ENCODE measurements at regions not wholly inside any gene's neighbourhood (a gene's known extent, or its start where the extent isn't known, plus 50 kb on each side); places are given as distances from the start of the nearest gene placed in this dataset.
"Not testable (repeated sequence)": the region's sequence is repeated elsewhere in the genome, so short reads cannot be mapped to it uniquely, and the experiment has no call there.

DNA sequence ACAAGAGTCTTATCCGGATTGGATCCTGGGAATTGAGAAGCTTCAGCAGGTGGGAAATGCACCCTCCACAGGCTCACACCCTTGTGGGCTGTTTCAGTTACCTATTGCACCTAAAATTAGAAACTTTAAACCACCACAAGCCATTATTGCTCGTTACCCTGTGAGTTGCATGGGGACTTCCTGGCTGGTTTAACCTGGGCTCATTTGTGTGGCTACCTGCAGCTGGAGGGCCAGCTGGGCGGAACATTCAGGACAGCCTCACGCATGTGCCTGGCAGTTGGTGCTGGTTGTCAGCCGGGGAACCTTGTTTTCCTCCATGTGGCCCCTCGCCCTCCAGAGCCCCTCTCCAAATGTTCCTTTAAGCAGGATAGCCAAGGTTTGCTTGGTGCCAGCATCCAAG, 118.5 kb upstream of the DEFB108B start:
- H4K91ac ChIP-seq (ENCODE audit: low read length); H3K4me1 ChIP-seq (ENCODE audit: control insufficient read depth, insufficient read depth, low read depth, low read length); H3K36me3 ChIP-seq (ENCODE audit: control insufficient read depth in 1 of 2, insufficient read depth in 2 of 2, low read depth in 1 of 2, low read length in 2 of 2); H3K9ac ChIP-seq (ENCODE audit: low read length); H3K4ac ChIP-seq (ENCODE audit: low read depth in 1 of 2, low read length in 2 of 2); H3K79me1 ChIP-seq (replicated peaks; ENCODE audit: low read length, poor library complexity, severe bottlenecking); H3K18ac ChIP-seq (ENCODE audit: low read depth in 1 of 2, low read length in 2 of 2); H2BK12ac ChIP-seq (ENCODE audit: low read length in 2 of 2); H3K9me3 ChIP-seq (ENCODE audit: control insufficient read depth, low read length); H3K4me2 ChIP-seq (ENCODE audit: low read length, poor library complexity, severe bottlenecking); H2BK120ac ChIP-seq (ENCODE audit: low read depth, low read length); H2AK5ac ChIP-seq (ENCODE audit: low read length, severe bottlenecking); H3K14ac ChIP-seq (ENCODE audit: low read length in 2 of 2); H3K4me3 ChIP-seq (ENCODE audit: insufficient read depth in 1 of 2, low read depth in 1 of 2, low read length in 2 of 2); H2BK5ac ChIP-seq (ENCODE audit: low read depth, low read length, poor library complexity, severe bottlenecking); H2BK15ac ChIP-seq (ENCODE audit: low read depth, poor library complexity, severe bottlenecking); H3K23ac ChIP-seq (ENCODE audit: low read length in 2 of 2); H2AFZ ChIP-seq (ENCODE audit: low read depth, low read length); H4K8ac ChIP-seq (ENCODE audit: low read length); DNase-seq; H3K27ac ChIP-seq (ENCODE audit: low read length, poor library complexity, severe bottlenecking): not testable (repeated sequence)
- H3K27me3 ChIP-seq (ENCODE audit: control insufficient read depth in 1 of 2, insufficient read depth in 1 of 2, low read length in 2 of 2), result peaks cover 0 to 11% of the 10 kb centered on the region in 2 experiments
- WGBS, result 89% methylated on average over 5 of the region's 6 CpGs

DNA sequence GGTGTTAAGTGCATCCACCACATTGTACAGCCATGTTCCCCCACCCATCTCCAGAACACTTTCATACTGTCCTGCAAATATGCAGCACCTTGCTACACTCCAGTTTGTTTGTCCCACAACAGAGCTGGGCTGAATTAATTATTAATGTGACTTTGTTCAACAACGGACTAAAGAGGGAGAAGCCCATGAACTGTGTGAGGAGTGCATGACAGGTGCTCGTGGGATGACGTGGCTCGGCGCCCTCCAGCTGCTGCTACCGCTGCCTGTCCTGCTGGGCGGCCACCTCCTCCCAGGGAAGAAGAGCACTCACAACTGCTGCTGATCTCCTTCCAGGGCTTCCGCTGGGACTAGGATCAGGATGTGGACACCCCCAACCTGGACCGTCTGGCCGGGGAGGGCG, 111.2 kb upstream of the DEFB108B start:
- not testable (repeated sequence) for H2BK120ac ChIP-seq (ENCODE audit: low read depth, low read length); H3K36me3 ChIP-seq (ENCODE audit: control insufficient read depth in 1 of 2, insufficient read depth in 2 of 2, low read depth in 1 of 2, low read length in 2 of 2); H3K4ac ChIP-seq (ENCODE audit: low read depth in 1 of 2, low read length in 2 of 2); H3K27me3 ChIP-seq (ENCODE audit: control insufficient read depth in 1 of 2, insufficient read depth in 1 of 2, low read length in 2 of 2); H3K9ac ChIP-seq (ENCODE audit: low read length); H2BK15ac ChIP-seq (ENCODE audit: low read depth, poor library complexity, severe bottlenecking); H3K4me3 ChIP-seq (ENCODE audit: insufficient read depth in 1 of 2, low read depth in 1 of 2, low read length in 2 of 2); DNase-seq; H2AK5ac ChIP-seq (ENCODE audit: low read length, severe bottlenecking); H3K79me1 ChIP-seq (replicated peaks; ENCODE audit: low read length, poor library complexity, severe bottlenecking); H3K27ac ChIP-seq (ENCODE audit: low read length, poor library complexity, severe bottlenecking); H3K18ac ChIP-seq (ENCODE audit: low read depth in 1 of 2, low read length in 2 of 2); H4K91ac ChIP-seq (ENCODE audit: low read length); H2BK12ac ChIP-seq (ENCODE audit: low read length in 2 of 2); H2BK5ac ChIP-seq (ENCODE audit: low read depth, low read length, poor library complexity, severe bottlenecking); H3K23ac ChIP-seq (ENCODE audit: low read length in 2 of 2); H2AFZ ChIP-seq (ENCODE audit: low read depth, low read length); H3K9me3 ChIP-seq (ENCODE audit: control insufficient read depth, low read length); H3K4me2 ChIP-seq (ENCODE audit: low read length, poor library complexity, severe bottlenecking); H4K8ac ChIP-seq (ENCODE audit: low read length); H3K4me1 ChIP-seq (ENCODE audit: control insufficient read depth, insufficient read depth, low read depth, low read length); H3K14ac ChIP-seq (ENCODE audit: low read length in 2 of 2)
- 95% methylated on average over 4 of the region's 11 CpGs for WGBS

DNA sequence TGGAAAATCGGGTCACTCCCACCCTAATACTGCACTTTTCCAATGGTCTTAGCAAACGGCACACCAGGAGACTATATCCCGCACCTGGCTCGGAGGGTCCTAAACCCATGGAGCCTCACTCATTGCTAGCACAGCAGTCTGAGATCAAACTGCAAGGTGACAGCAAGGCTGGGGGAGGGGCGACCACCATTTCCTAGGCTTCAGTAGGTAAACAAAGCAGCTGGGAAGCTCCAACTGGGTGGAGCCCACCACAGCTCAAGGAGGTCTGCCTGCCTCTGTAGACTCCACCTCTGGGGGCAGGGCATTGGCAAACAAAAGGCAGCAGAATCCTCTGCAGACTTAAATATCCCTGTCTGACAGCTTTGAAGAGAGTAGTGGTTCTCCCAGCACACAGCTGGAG, 109.0 kb upstream of the DEFB108B start:
- H3K18ac ChIP-seq (ENCODE audit: low read depth in 1 of 2, low read length in 2 of 2); H3K4me1 ChIP-seq (ENCODE audit: control insufficient read depth, insufficient read depth, low read depth, low read length); H3K4me3 ChIP-seq (ENCODE audit: insufficient read depth in 1 of 2, low read depth in 1 of 2, low read length in 2 of 2); H3K4me2 ChIP-seq (ENCODE audit: low read length, poor library complexity, severe bottlenecking); H3K27me3 ChIP-seq (ENCODE audit: control insufficient read depth in 1 of 2, insufficient read depth in 1 of 2, low read length in 2 of 2); H3K9ac ChIP-seq (ENCODE audit: low read length); H2BK120ac ChIP-seq (ENCODE audit: low read depth, low read length); H2BK15ac ChIP-seq (ENCODE audit: low read depth, poor library complexity, severe bottlenecking); H3K79me1 ChIP-seq (replicated peaks; ENCODE audit: low read length, poor library complexity, severe bottlenecking); H2AFZ ChIP-seq (ENCODE audit: low read depth, low read length); H3K14ac ChIP-seq (ENCODE audit: low read length in 2 of 2); H4K8ac ChIP-seq (ENCODE audit: low read length); H4K91ac ChIP-seq (ENCODE audit: low read length); H3K9me3 ChIP-seq (ENCODE audit: control insufficient read depth, low read length); H2BK12ac ChIP-seq (ENCODE audit: low read length in 2 of 2); H3K4ac ChIP-seq (ENCODE audit: low read depth in 1 of 2, low read length in 2 of 2); H3K27ac ChIP-seq (ENCODE audit: low read length, poor library complexity, severe bottlenecking); H2AK5ac ChIP-seq (ENCODE audit: low read length, severe bottlenecking); H3K36me3 ChIP-seq (ENCODE audit: control insufficient read depth in 1 of 2, insufficient read depth in 2 of 2, low read depth in 1 of 2, low read length in 2 of 2); H3K23ac ChIP-seq (ENCODE audit: low read length in 2 of 2); DNase-seq; H2BK5ac ChIP-seq (ENCODE audit: low read depth, low read length, poor library complexity, severe bottlenecking): not testable (repeated sequence)
- WGBS, result 77% methylated on average over 5 of the region's 5 CpGs

DNA sequence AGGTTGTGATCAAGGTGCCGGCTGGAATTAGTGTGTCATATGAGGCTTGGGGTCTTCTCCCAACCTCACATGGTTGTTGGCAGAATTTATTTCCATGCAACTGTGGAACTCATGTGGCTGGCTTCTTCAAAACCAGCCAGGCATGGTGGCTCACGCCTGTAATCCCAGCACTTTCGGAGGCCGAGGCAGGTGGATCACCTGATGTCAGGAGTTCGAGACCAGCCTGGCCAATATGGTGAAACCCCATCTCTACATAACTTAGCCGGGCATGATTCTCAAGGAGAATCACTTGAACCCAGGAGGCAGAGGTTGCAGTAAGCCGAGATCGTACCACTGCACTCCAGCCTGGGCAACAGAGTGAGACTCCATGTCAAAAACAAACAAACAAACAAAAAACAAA, 102.3 kb upstream of the DEFB108B start:
- not testable (repeated sequence) for H3K79me1 ChIP-seq (replicated peaks; ENCODE audit: low read length, poor library complexity, severe bottlenecking); DNase-seq; H4K91ac ChIP-seq (ENCODE audit: low read length); H3K14ac ChIP-seq (ENCODE audit: low read length in 2 of 2); H3K4me3 ChIP-seq (ENCODE audit: insufficient read depth in 1 of 2, low read depth in 1 of 2, low read length in 2 of 2); H3K27me3 ChIP-seq (ENCODE audit: control insufficient read depth in 1 of 2, insufficient read depth in 1 of 2, low read length in 2 of 2); H2AK5ac ChIP-seq (ENCODE audit: low read length, severe bottlenecking); H3K9me3 ChIP-seq (ENCODE audit: control insufficient read depth, low read length); H3K27ac ChIP-seq (ENCODE audit: low read length, poor library complexity, severe bottlenecking); H3K4ac ChIP-seq (ENCODE audit: low read depth in 1 of 2, low read length in 2 of 2); H3K4me1 ChIP-seq (ENCODE audit: control insufficient read depth, insufficient read depth, low read depth, low read length); H3K23ac ChIP-seq (ENCODE audit: low read length in 2 of 2); H2BK12ac ChIP-seq (ENCODE audit: low read length in 2 of 2); H3K18ac ChIP-seq (ENCODE audit: low read depth in 1 of 2, low read length in 2 of 2); H3K9ac ChIP-seq (ENCODE audit: low read length); H4K8ac ChIP-seq (ENCODE audit: low read length); H2AFZ ChIP-seq (ENCODE audit: low read depth, low read length); H2BK5ac ChIP-seq (ENCODE audit: low read depth, low read length, poor library complexity, severe bottlenecking); H2BK120ac ChIP-seq (ENCODE audit: low read depth, low read length); H3K36me3 ChIP-seq (ENCODE audit: control insufficient read depth in 1 of 2, insufficient read depth in 2 of 2, low read depth in 1 of 2, low read length in 2 of 2); H3K4me2 ChIP-seq (ENCODE audit: low read length, poor library complexity, severe bottlenecking); H2BK15ac ChIP-seq (ENCODE audit: low read depth, poor library complexity, severe bottlenecking)
- 91% methylated on average over 7 of the region's 8 CpGs for WGBS
